ENCODE measurements at regions not wholly inside any gene's neighbourhood (a gene's known extent, or its start where the extent isn't known, plus 50 kb on each side); places are given as distances from the start of the nearest gene placed in this dataset.
"Not testable (repeated sequence)": the region's sequence is repeated elsewhere in the genome, so short reads cannot be mapped to it uniquely, and the experiment has no call there.

DNA sequence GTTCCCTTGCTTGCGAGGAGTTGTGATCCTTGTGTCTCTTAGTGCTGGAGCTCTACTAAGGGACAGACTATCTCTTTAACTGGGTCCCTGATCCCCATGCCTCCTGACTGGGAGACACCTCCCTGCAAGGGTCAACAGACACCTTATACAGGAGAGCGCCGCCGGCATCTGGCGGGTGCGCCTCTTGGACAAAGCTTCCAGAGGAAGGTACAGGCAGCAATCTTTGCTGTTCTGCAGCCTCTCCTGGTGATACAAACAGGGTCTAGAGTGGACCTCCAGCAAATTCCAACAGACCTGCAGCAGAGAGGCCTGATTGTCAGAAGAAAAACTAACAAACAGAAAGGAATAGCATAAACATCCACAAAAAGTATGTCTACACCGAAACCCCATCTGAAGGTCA is 115.6 kb upstream of the ITM2A start:
- no peak for DNase-seq

DNA sequence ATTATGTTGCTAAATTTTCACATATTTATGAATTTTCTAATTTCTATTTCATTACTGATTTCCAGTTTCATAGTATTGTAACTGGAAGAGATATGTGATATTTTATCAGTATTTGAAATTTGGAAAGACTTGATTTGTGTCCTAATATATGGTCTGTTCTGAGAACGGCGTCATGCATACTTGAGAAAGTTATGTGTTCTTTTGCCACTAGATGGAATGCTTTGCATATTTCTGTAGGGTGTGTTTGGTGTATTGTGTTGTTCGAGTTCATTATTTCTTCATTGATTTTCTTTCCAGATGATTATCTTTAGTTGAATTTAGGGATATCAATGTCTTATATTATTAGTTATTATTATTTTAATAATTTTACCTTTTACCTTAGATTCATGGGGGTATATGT is 110.6 kb upstream of the ITM2A start:
- DNase-seq: no peak

DNA sequence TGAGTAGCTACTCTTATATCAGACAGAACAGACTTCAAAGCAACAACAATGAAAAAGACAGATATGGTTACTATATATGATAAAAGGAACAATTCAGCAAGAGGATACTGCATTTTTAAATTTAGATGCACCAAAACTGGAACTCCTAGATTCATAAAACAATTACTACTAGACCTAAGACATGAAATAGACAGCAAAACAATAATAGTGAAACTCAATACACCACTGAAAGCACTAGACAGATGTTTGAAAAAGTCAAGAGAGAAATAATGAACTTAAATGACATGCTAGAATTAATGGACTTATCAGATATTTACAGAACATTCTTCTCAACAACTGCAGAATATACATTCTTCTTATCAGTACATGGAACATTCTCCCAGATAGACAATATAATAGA is 99.5 kb upstream of the ITM2A start:
- no peak for DNase-seq

DNA sequence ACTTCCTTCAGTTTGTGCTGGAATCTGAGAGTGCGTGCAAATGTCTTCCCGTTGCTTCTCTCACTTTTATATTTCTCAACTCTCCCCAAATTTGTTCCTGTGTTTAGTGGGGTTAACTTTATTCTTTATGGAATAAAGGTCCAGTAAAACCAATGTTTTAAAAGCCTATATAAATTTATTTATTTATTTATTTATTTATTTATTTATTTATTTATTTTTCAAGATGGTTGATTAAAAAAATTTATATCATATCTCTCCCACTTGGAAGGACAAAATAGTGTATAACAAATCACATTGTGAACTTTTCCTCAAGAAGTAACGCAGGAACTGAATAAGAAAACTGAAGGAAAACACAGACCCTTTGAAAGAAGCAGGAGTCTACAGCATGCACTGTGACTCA is 95.3 kb upstream of the ITM2A start:
- no peak for DNase-seq

DNA sequence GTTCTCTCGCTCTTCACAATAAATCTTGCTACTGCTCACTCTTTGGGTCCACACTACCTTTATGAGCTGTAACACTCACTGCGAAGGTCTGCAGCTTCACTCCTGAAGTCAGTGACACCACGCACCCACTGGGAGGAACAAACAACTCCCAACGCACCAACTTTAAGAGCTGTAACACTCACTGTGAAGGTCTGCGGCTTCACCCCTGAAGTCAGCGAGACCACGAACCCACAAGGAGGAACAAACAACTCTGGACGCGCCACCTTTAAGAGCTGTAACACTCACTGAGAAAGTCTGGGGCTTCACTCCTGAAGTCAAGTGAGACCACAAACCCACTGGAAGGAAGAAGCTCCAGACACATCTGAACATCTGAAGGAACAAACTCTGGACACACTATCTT is 89.5 kb upstream of the ITM2A start:
- not testable (repeated sequence) for DNase-seq

DNA sequence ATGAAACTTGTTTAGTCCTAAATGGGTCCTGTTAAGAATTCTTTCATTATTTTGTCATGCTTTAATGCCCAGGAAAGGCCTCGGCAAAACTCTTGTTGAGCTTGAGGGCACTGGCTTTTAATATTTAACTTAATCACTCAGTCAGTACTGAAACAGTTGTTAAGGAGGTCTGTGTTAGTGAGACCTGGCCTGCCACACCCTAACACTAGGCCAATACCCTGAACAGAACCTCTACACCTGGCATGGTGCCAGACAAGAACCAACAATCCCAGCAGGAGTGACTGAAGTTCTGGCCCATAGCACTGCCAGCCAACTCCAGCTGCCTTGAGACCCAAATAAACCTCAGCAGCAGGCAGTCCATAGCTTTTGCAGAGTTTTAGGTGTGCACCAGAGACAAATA is 85.7 kb upstream of the ITM2A start:
- DNase-seq: no peak

DNA sequence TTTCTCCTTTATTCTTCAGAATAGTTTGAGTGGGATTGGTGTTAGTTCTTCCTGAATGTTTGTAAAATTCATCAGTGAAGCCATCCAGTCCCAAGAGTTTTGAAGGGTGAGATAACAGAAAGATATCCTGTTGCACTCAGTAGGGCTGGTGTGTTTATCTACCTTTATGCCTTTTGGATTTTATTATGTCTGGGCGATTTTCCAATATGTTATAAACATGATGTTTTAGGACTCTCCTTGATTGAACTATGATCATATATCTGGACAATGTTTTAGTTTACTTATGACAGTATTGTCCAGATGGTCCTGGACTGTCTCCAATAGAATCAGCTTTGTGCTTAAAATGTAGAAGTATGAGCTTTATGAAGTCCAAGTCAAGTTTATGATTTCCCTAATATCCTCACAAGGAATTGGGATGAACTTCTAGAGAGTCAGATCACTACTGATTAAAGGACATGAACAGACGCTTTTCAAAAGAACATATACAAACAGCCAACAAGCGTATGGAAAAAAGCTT is 77.6 kb upstream of the ITM2A start:
- no peak for DNase-seq

DNA sequence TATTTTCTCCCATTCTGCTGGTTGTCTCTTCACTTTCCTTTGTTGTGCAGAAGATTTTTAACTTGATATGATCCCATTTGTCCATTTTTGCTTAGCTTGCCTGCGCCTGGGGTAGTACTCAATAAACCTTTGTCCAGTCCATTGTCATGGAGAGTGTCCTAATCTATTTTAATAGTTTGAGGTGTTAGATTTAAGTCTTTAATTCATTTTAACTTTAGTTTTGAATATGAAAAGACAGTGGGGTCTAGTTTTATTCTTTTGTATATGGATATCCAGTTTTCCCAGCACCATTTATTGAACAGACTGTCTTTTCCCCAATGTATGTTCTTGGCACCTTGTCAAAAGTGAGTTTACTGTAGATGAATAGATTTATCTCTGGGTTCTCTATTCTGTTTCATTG is 76.0 kb upstream of the ITM2A start:
- no peak for DNase-seq

DNA sequence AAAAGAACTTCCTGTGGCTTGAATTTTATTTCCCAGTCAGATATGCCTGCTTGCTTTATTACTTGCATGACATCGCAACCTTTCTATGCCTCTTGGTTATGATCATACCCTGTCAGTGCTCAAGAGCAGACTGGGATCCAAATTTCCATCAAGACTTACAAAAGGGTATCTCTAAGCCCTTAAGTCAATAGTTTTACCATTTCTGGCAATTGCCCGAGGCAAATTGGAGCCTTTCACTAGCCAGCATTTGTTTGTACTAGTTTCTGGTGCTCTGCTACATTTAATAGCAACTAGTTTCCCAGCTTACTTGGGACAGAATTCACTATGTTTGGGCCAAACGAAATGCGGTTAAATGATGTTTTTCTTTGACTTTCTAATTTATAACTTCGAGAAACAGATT is 73.2 kb upstream of the ITM2A start:
- DNase-seq: no peak
